Suppressor macrophage (primary cell): ENCODE measurements at regions not wholly inside any gene's neighbourhood (a gene's known extent, or its start where the extent isn't known, plus 50 kb on each side); places are given as distances from the start of the nearest gene placed in this dataset.
A peak's percentile ranks its signal among the peaks of the same experiment; 100 is the strongest.

ENCODE experiments used
- DNase-seq, 4 experiments: peaks; one replicate each; pipeline ENCODE4 v3.0.0-alpha.2; 2020 to 2022

DNA sequence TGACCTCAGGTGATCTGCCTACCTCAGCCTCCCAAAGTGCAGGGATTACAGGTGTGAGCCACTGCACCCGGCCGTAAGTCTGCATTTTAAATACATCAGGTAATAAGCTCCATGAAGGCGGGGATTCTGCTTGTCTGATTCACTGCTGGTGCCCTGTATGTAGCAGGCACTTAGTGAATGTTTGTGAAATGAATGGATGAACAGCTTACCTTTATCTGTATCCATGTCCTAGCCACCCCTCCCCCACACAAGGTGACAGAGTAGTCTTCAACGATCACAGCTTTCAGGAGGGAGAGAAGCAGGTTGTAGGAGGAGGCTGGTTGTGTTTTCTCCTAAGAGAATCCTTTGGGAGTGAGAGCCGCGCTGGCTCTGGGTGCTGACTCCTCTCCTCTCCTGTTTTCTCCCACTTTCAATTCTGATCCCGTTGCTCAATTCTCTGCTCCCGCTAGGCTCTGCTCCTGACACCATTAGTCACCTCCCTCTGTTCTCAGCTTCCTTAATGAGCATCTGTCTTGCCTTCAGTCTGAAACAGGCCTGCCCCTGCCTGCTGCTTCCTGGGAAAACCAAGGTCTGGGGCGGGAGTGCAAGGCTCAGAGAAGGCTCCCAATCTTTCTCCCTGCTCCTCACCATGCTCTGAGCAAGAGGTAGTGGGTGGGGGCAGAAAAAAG is 88.8 kb upstream of the CTNNA1 start:
- DNase-seq = peak; percentile 41 to 60 (median 58)

DNA sequence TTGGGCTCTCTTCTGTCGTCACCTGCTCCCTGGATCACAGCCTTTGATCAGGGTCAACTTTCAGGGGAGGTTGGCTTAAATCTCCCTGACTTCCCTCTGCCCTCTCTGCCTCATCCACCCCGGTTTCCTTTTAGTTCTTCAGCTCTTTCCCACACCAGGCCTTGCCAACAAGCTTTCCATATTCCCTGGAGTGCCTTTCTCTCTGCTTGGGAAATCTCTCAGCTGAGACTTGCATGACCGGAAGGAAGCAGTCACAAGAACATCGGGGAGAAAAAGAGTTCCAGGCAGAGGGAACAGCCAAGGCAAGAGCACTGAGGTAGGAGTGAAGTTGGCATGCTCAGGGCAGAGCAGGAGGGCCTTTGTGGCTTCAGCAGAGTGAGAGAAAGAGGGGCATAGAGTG is 88.4 kb upstream of the HSPA9 start:
- peak in 3 of 4 experiments; percentile 10 to 14 (median 12) for DNase-seq

DNA sequence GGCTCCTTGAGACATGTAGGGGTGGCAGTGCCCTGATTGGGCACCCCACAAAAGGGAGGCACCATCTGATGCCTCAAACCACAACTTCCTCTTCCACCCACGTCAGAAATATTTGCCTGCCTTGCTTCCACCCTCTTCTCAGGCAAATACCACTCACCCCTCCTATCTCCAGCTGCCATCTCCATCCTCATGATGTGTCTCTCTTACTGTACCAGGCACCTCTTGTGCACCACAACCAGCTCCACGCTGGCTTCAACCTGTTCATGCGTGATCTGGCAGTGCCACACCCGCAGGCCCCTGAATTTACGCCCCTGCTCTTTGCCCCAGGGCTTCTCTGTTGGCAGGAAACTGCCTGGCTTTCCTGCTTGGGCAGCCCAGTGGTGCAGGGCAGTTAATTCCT is 87.8 kb upstream of the HSPA9 start:
- DNase-seq = peak; percentile 69 to 85 (median 78)

DNA sequence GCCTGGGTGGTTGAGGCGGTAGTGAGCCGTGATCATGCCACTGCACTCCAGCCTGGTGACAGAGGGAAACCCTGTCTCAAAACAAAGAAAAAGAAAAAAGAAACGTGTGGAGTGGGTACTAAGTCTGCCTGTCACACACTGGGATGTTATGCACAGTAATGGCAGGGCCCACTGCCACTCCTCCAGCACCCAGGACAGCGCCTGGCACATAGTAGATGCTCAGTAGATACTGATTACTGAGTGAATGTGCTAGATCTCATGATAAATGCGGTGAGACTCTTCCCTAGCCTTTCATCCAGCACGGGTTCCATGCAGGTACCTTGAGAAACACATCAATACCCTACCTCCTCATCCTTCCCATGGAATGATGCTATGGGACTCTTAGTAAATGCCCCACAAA is 87.4 kb upstream of the HSPA9 start:
- peak; percentile 46 to 69 (median 53) for DNase-seq

DNA sequence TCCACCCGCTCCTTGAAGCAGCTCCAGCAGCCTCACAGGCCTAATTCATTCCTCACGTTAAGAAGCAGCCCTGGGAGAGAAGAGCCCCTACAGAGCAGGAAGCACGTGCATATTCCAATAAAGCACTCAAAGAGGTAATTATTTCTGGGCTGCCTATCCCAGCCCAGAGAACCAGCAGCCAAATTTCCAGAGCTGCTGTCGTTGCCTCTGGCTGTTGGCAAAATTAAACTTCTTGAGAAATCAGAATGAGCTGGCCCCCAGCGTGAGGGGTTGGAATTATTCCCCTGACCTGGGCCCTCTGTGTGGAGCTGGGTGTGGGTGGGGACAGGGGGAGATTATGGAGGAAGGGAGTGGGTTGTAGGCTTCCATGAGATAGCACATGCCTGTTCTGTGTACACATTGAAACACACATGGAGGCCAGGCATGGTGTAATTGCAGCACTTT is 86.8 kb upstream of the HSPA9 start:
- DNase-seq = no peak

DNA sequence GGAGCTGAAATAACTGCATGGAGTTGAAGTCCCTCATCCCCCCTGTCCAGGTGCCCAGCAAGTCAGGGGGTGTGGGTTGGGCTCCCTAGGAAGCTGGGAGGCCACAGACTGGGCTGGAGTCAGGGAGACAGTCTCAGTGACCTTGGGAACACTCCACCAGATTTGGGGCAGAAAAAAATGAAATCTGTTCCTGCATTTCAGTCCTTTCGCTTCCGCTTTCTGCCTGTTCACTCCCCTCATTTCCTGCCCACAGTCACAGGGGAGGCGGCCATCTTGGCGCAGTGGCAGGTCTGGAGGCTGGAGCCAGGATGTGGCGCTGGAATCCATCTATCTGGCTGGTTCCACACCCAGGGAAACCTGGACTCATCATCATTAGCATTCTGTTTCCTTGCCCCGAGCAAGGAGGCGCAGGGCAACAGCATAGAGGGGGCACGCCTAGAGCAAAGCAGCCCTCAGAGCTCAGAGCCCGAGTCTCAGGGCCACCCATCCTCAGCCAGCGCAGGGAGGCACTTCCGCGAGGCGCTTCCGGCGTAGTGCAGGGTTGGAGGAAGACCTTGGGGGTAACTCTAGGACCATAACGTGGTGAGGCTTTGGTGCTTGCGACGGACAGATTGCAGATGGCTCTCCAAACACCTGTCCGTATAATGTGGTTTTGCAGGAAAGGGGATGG is 86.2 kb upstream of the HSPA9 start:
- peak; percentile 51 to 76 (median 70) for DNase-seq

DNA sequence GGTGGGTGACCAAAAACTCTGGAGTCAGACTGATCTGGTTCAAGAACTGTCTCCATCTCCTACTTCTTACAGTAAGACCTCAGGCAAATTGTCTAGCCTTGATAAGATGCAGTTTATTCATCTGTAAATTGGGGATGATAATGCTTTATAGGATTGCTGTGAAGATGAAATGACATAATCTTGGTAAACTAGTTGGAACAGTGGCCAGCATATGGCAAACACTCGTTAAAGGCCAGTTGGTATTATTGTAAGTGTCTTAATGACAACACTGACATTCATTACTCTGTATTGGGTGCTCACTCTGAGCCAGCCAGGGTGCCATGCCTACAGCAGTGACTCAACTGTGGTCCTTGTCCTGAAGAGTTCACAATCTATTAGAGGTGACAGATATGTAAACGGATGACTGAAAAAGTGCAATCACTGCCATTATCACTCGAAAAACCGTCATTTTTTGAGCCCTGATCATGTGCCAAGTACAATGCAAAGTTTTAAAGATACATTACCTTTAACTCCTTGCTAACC is 84.9 kb upstream of the HSPA9 start:
- no peak for DNase-seq

DNA sequence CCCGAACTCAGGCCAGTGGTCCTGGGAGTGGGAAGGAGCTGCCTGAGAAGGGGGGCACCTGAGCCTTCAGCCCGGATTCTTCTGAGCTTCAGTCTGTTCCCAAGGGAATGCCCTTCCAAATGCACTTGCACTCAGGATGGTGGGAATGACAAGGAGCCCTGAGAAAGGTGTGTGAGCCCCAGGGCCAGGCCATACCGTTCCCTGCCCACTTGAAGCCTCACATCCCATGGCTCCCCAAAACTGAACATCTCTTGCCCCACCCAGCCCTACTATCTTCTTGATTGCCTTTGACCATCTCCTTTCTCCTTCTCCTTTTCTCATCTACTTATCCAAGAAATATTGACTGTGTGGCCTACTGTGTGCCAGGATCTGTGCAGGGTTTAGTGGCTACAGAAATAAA is 84.4 kb upstream of the HSPA9 start:
- DNase-seq = no peak

DNA sequence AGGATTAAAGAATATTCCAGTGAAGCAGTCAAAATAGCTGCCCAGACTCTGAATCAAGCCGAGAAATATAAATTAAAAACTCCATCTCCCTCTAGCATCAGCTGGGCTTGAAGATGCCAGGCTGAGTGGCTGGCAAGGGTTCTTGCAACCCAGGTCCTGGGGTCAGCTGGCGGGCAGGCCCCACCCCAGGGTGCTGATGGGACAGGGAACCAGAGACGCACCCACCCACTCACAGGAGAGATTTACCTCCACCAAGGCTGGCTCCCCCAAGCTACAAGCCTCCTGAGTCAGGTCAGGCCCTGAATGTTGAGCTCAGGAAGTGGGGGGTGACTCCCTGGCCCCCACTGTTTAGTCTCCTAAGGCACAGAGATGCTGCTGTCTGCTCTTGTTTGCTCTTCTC is 83.9 kb upstream of the HSPA9 start:
- no peak for DNase-seq

DNA sequence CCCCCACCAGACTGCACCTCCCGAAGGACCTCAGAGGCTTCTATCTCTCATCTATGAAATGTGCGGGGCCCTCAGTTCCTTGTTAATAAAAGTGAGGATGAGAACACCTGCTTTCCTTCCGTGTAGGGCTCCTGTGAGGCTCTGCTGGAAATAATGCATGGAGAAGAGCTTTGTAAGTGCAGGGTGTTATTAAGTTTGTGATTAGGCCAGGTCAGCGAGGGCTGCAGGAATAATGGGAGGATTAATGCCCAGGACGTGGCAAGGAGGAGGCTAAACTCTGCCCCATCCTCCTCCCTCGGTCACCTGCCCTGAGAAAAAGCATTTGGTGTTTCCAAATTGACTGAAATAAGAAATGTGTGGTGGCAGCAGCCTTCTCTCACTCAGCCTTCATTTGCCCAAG is 83.5 kb upstream of the HSPA9 start:
- no peak for DNase-seq

DNA sequence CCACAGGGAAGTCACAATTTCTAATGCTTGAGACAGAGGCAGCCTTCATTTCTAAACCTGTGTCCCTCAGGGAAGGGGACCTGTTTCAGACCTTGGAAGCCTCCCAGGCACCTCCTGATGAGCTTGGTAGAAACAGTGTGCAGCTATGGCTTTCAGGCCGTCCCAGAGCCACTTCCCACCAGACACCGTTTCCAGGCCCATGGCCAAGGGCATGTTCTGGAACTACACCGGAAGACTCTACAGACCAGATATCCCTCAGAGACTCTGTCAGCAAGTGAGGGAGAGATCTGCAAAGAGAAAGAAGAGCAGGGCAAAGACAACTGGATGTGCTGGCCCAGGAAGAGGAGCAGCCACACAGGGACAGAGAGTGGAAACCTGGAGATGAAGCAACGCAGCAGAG is 82.2 kb upstream of the HSPA9 start:
- no peak for DNase-seq

DNA sequence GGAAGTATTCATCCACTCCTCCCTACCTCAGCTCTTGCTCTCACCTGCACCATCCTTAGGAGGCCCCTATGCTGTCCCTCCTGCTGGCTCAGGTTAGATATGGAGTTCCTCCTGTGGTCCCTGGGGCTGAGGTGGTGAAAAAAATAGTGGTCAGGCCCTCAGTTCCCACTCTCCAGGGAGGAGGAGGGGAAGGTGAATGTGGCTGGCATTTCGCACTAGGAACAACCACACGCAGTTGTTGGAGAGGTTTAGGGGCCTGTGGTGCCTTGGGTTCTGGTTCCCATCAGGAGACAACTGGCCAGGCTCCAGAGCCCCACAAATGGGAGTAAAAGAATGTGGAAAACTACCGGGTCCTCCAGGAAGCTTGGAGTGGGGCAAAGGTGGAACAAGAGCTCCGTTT is 81.7 kb upstream of the HSPA9 start:
- no peak for DNase-seq

DNA sequence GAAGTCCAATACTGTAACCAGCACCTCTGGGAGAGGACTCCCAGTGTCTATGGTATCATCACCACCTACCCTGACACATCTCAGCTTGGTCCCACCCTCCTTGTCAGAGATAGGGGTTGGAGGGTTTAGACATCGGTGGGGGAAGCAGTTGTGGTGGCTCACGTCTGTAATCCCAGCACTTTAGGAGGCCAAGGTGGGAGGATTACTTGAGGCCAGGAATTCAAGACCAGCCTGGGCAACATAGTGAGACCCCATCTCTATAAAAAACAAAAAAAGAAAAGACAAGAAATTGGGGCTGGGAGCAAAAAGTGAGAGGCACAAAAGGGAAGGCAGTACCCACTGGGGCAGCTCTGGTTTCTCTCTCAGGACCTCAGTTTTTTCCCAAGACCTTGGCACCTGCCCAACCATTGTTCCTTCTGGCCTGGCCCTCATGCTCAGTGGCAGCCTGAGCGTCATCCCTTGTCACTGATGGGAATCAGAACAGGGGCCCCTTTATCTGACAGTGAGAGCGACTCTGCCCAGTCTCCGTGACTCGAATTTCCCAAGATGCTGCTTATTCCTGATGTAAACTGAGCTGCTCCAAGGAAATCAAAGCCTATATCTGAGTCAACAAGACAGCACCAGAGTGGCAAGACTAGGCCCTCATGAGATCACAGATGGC is 80.5 kb upstream of the HSPA9 start:
- no peak for DNase-seq

DNA sequence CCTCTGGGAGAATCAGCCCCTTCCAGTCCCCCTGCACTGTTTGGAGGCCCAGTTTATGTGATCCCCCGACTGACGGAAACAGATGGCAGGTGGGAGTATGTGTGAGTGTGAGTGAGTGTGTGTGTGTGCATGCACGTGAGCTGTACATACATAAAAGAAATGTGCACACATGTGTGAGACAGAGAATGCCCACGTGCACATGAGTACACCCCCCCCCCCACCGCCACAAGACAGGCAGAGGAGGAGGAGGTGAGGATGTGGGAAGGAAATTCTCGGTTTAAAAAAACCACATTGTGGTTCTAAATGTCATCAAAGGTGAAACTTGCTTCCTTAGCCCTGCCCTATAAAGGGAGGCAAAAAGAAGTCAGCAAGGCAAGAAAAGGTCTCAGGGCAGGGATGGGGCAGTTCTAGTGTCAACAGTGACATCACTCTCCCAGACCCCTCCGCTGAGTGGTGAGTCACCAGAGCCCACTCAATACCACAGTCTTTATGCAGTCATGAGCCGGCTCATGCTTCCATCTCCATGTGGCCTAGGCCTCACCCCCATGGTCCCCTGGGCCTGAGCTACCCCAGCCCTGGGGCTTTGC is 79.2 kb upstream of the HSPA9 start:
- peak; percentile 41 to 74 (median 44) for DNase-seq

DNA sequence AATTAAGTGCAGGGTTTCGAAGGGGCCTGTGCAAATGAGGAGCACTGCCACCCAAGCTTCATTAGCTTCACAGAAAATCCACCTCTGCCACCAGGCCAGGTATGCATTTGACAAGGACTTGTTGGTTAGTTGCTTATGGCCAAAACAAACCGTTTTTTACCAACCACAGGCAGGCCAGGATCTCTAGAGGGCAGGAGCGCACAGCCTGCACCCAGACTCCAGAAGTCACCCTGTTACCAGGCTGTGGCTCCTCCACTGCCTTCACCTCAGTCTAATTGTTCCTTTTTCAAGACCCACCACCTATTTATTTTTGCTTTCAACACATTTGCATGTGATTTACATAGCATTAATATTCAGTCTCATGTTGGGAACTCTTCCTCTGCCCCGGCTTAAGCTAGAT is 78.3 kb upstream of the HSPA9 start:
- DNase-seq = peak in 3 of 4 experiments; percentile 29 to 45 (median 40)

DNA sequence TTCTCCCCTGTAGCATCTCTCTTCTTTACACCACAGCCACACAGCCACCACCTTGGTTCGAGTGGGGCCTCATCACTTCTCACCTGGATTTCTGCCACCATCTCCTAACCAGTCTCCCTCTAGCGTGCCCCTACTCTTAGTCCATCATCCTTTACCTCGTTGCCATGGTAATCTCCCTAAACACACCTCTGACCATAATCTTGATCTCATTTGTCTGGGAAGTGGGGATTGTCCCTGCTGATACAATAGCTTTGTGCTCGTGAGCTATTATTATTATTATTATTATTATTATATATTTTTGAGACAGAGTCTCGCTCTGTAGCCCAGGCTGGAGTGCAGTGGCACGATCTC is 76.5 kb upstream of the HSPA9 start:
- DNase-seq = no peak

DNA sequence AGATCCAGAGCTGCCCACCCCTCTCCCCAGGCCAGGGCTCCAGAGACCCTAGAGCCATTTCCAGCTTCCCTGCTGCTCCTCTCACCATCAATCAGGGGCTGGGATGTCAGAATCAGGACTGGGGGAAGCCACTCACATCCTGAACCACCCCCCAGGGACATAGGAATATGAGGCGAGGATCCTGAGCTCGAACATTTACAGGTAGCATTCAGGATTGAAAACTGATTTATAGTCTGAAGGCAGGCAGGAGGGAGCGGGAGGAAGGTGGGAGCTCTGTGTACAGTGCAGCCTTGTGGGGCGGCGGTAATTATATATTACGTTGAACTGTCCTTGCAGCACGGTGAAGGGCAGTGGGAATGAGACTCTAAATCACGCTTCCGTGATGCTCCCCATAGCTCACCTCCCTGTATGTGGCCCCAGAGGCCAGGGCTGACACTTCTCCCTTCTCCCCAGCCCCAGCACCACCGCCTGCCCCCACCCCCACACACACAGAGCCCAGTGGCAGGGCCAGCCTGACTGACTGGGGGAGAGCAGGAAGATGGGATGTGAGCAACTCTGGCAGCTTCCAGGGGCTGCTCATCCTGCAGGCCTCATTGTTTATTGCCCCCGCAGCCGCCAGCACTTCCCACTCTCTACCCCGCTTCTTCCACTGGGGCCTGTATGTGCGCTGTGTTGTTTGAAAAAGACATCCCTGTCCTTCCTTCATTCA is 76.0 kb upstream of the HSPA9 start:
- DNase-seq = no peak

DNA sequence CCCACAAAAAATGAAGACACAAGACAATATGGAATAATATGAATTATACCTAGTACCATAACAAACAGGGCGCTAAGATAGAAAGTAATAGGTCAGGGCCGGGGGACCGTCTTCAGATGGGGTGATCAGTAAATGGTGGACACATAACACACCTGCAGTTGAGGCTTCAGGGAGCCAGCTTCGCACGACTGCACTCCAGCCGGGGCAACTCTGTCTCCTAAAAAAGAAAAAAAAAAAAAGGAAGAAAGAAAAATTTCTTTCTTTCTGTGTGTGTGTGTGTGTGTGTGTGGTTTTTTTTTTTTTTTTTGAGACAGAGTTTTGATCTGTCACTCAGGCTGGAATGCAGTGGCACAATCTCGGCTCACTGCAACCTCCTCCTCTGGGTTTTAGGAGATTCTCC is 75.0 kb upstream of the HSPA9 start:
- DNase-seq = no peak

DNA sequence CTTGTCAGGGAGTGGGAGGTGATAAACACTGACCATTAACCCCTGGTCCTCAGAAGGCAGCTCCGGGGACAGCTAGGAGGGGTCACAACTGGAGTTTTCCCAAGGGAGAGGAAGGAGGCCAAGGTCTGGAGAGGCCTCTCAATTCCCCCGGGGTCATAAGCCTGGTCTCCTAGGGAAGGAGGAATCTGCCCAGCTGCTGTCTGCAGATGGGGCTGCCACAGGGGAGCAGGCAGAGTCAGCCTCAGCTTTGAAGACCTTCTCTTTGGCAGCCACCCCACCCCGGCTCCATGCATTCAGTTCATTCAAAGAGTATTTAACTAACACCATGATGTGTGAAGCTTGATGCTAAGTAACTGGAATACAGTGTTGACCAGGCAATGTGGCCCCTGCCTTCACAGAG is 74.6 kb upstream of the HSPA9 start:
- DNase-seq = no peak

DNA sequence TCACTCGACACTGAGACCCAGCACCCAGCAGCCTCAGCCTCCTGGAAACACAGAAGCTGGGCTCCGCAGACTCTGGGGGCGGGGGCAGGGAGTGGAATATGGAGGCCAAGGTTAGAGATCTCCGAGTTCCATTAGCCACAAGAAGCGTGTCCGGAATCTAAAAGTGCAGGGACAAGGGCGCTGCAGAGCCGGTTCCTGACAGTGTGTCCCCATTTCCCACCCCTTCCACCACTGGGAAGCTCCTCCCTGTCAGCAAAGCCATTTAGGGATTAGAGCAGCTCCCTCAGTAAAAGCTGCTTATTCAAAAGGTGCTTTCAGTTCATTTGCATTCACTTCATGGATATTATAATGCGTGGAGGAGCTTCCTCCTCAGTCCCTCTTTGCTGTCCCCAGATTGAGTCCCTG is 74.1 kb upstream of the HSPA9 start:
- DNase-seq = no peak

DNA sequence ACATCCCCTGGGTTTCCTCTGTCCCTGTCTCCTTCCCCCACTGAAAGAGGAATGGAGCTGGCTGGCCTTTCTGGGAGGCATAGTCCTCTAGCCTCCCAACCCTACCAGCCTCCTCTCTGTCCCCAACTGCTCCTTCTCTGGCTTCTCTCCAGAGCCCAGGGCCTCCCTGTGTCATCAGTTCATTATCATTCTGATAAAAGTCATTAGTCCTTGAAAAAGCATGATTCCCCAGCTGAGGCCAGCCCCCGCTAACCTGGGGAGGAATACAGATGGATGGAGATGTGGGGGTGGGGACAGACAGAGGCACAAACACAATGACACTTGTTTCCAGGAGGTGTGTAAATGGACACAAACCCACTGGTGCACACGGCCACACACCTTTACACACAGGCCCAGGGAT is 73.6 kb upstream of the HSPA9 start:
- no peak for DNase-seq

DNA sequence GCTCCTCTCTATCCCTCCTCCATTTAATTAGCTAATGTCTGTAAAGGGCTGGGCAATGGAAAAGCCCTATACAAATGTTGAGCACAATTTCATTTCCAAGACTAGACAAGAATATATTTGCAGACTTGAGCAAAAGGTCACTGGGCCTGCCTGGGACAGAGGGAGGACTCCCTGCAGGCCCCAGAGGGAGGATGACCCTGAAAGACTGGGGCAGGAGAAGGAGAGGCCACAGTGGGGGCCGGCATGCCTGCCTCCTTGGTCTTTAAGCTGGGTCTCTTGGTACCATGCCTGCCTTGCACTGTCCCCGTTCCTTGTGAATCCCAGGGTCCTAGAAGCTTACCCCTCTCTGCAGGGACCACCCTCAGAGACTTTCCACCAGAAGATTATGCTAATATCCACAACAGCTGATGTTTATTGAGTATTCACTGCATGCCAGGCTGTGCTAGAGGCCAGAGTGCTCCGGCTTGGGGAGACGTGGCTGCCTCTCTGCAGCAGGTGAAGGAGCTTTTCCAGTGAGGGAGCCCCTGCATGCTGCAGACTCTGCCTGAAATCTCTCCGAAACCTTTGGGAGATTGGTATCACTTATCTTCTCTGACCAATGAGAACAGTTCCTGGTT is 72.7 kb upstream of the HSPA9 start:
- DNase-seq = no peak
